Stomach (tissue), 8 donors: ENCODE measurements at regions not wholly inside any gene's neighbourhood (a gene's known extent, or its start where the extent isn't known, plus 50 kb on each side); places are given as distances from the start of the nearest gene placed in this dataset.
"Not testable (repeated sequence)": the region's sequence is repeated elsewhere in the genome, so short reads cannot be mapped to it uniquely, and the experiment has no call there.

Experiments used
- DNase-seq, 2 donors: peaks; one replicate each; pipeline versions ENCODE4 v3.0.0 to v3.0.0-alpha.2; 2013 to 2019
- H3K27ac ChIP-seq, 5 donors: fragments of 200-600 bp in 4 of 5; sonication (generic) in 4 of 5; one replicate each; pipeline ENCODE4 v1.5.1; 2013 to 2019; ENCODE audit warnings: mild to moderate bottlenecking in 1 of 5, moderate library complexity in 1 of 5
- H3K27me3 ChIP-seq, 3 donors: fragments of 200-600 bp; sonication (generic); one replicate each; pipeline ENCODE4 v1.5.1; 2017 to 2019; ENCODE audit warnings: mixed run types in 1 of 3
- H3K36me3 ChIP-seq, 4 donors: fragments of 200-600 bp; sonication (generic); 1 replicate in 3 of 4; 2 replicates in 1 of 4; pipeline ENCODE4 v1.5.1; 2016 to 2019
- H3K4me1 ChIP-seq, 4 donors: fragments of 200-600 bp; sonication (generic); one replicate each; pipeline ENCODE4 v1.5.1; 2016 to 2019
- H3K4me3 ChIP-seq, 4 donors: fragments of 200-600 bp; sonication (generic) in 3 of 4; one replicate each; pipeline ENCODE4 v1.5.1; 2016 to 2019; ENCODE audit warnings: mild to moderate bottlenecking in 1 of 4
- H3K9me3 ChIP-seq, 4 donors: fragments of 200-600 bp; sonication (generic); one replicate each; pipeline ENCODE4 v1.5.1; 2016 to 2019
- EP300 ChIP-seq: sonication (generic); formaldehyde crosslinking; IDR thresholded peaks from one replicate; pipeline ENCODE4 v1.6.1; 2017; ENCODE audit warnings: antibody characterized with exemption
- POLR2A ChIP-seq, 4 donors: fragments of 450-650 bp; IDR thresholded peaks; one replicate each; pipeline ENCODE4 v1.6.1; 2016; ENCODE audit warnings: antibody characterized with exemption in 4 of 4, control low read depth in 2 of 4, mild to moderate bottlenecking in 1 of 4, moderate library complexity in 1 of 4
- POLR2AphosphoS5 ChIP-seq, 3 donors: sonication (generic); formaldehyde crosslinking; IDR thresholded peaks; one replicate each; pipeline ENCODE4 v1.6.1; 2016; ENCODE audit warnings: antibody characterized with exemption in 3 of 3
- WGBS, 5 donors: extraction: QIAGEN DNeasy Blood & Tissue Kit in 3 of 5; methylation state at CpG; one replicate each; pipeline versions ENCODE4 v1.1.5 to v1.1.7; 2013 to 2018; 5-methylcytosine and 5-hydroxymethylcytosine counted together
- intact Hi-C: fragments of 100-400 bp; cut with DNase I; formaldehyde crosslinking; loops from one replicate; pipeline ENCODE4 v1.15.1; 2023; ENCODE audit warnings: low total_unique reads
- TF ChIP-seq, protein P1 (sequence below), 7 experiments: fragments of 450-650 bp in 4 of 7; fragments of 200-600 bp in 3 of 7; sonication (generic) in 3 of 7; IDR thresholded peaks; one replicate each; pipeline ENCODE4 v1.5.1; 2016 to 2019; ENCODE audit warnings: antibody characterized with exemption in 7 of 7, control low read depth in 2 of 7, mild to moderate bottlenecking in 1 of 7
- donor health status: healthy with polysubstance abuse.
- donor health status: Bipolar disorder and iron deficiency.
- donor health status: healthy.

DNA sequence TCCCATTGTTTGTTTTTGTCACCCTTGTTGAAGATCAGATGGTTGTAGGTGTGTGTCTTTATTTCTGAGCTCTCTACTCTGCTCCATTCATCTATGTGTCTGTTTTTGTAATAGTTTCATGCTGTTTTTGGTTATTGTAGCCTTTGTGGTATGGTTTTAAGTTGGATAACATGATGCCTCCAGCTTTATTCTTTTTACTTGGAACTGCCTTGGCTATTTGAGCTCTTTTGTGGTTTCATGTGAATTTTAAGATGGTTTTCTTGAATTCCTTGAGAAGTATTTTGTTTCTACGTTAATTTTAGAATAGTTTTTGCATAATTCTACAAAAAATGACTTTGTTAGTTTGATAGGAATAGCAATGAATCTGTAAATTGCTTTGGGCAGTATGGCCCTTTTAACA is 170.0 kb upstream of the IGFBP3 start:
- WGBS, 5 donors: 38 to 56% (median 48%) methylated on average over 1 of the region's 1 CpG
- TF ChIP-seq, protein P1, sequence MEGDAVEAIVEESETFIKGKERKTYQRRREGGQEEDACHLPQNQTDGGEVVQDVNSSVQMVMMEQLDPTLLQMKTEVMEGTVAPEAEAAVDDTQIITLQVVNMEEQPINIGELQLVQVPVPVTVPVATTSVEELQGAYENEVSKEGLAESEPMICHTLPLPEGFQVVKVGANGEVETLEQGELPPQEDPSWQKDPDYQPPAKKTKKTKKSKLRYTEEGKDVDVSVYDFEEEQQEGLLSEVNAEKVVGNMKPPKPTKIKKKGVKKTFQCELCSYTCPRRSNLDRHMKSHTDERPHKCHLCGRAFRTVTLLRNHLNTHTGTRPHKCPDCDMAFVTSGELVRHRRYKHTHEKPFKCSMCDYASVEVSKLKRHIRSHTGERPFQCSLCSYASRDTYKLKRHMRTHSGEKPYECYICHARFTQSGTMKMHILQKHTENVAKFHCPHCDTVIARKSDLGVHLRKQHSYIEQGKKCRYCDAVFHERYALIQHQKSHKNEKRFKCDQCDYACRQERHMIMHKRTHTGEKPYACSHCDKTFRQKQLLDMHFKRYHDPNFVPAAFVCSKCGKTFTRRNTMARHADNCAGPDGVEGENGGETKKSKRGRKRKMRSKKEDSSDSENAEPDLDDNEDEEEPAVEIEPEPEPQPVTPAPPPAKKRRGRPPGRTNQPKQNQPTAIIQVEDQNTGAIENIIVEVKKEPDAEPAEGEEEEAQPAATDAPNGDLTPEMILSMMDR (IDR thresholded peaks at IDR 0.05): no peak
- Histone ChIP-seq H3K9me3 (no peaks in the 10 kb centered on the region), H3K36me3 (no peaks in the 10 kb centered on the region), H3K4me3 (no peak overlapping the region), H3K27ac (no peak overlapping the region), H3K4me1 (no peaks in the 10 kb centered on the region), H3K27me3 (no peaks in the 10 kb centered on the region)
- DNase-seq: no peak
- intact Hi-C loops: no loop called here

DNA sequence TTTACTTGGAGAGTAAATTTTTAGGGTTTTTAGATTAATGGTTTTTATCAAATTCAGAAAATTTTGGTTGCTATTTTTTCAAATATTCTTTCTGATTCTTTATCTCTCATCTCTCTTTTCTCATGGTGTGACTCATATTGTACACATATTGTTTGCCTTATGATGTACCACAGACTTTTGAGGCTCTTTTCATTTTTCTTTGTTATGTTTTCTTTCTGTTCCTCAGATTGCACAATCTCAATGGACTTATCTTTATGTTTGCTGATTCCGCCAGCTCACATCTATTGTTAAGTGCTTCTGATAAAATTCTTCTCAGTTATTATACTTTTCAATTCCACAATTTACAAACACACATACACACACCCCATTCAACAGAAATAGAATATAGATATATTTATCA is 168.2 kb upstream of the IGFBP3 start:
- Histone ChIP-seq H3K27me3 (no peaks in the 10 kb centered on the region), H3K4me3 (no peak overlapping the region), H3K4me1 (no peaks in the 10 kb centered on the region), H3K9me3 (no peaks in the 10 kb centered on the region), H3K36me3 (no peaks in the 10 kb centered on the region), H3K27ac (no peak overlapping the region)
- DNase-seq: no peak
- 49 to 78% (median 67%) methylated on average over 1 of the region's 1 CpG for WGBS, 5 donors
- TF ChIP-seq POLR2AphosphoS5 (IDR thresholded peaks at IDR 0.05): no peak
- TF ChIP-seq, protein P1 (IDR thresholded peaks at IDR 0.05): no peak
- no peak for TF ChIP-seq EP300
- TF ChIP-seq POLR2A (IDR thresholded peaks at IDR 0.05): no peak
- intact Hi-C loops: no loop called here

DNA sequence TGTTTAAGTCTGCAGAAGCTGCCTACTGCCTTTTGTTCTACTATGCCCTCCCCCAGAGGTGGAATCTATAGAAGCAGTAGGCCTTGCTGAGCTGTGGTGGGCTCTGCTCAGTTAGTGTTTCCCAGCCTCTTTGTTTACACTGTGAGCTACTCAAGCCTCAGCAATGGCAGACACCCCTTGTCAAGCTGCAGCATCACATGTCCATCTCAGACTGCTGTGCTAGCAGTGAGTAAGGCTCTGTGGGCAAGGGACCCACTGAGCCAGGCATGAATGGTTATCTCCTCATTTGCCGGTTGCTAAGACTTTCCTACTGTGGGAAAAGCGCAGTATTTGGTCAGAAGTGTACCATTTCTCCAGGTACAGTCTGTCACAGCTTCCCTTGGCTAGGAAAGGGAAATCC is 167.4 kb upstream of the IGFBP3 start:
- H3K36me3 ChIP-seq, H3K4me1 ChIP-seq, intact Hi-C loops, H3K4me3 ChIP-seq, DNase-seq, H3K27me3 ChIP-seq, H3K9me3 ChIP-seq, H3K27ac ChIP-seq: not testable (repeated sequence)
- 80 to 92% (median 88%) methylated on average over 2 of the region's 2 CpGs for WGBS, 5 donors

DNA sequence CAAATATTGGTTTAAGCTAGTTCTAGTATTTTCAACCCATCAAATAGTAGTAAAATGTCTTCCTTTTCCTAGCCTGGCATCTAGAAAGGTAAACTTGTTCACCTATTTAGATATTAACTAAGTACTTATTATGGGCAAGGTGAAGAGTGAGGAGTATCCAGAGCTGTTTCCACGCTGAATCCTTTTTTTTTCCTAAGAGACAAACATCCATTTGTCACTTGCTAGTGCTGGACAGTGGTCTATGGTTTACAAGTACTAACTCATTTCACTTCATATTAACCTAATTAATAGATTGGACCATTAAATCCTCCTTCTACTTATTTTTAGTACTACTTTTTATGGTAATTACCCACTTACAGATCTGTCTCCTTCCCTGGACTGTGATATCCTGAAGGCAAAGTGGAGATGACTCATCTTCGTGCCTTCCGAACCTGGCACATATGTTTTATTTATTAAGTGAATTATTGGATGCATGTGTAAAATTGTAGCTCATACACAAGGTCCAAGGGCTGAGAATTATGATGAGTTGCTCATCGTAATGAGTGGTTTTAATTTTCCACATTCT is 159.6 kb upstream of the IGFBP3 start:
- 80 to 90% (median 82%) methylated on average over 4 of the region's 4 CpGs for WGBS, 5 donors
- intact Hi-C loops: no loop called here
- no peak for DNase-seq
- no peak overlapping the region for H3K4me3 ChIP-seq
- no peaks in the 10 kb centered on the region for H3K36me3 ChIP-seq
- H3K27ac ChIP-seq: no peak overlapping the region
- H3K4me1 ChIP-seq: no peaks in the 10 kb centered on the region
- no peaks in the 10 kb centered on the region for H3K9me3 ChIP-seq
- no peaks in the 10 kb centered on the region for H3K27me3 ChIP-seq
- TF ChIP-seq EP300 (no peak), POLR2A (IDR thresholded peaks at IDR 0.05) (no peak), POLR2AphosphoS5 (IDR thresholded peaks at IDR 0.05) (no peak)
- TF ChIP-seq, protein P1 (IDR thresholded peaks at IDR 0.05): no peak

DNA sequence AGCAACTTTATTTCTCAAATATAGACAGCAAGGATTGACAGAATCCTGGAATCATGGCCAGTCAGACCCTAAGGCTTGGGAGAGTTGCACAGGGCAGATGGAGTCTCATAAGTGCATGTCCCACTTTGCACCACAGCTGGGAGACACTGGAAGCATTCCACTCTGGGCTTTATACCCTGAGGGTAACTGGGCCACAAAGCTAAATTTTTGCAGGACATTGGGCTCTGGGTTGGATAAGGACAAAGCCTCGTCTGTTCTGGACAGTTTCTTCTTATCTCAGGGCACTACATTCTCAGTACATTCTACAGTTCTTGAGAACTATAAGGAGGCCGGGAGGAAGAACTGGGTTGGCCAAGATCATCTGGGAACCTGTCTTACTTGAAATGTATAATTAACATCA is 158.3 kb upstream of the IGFBP3 start:
- Histone ChIP-seq H3K9me3 (no peaks in the 10 kb centered on the region), H3K4me3 (no peak overlapping the region), H3K27me3 (no peaks in the 10 kb centered on the region), H3K4me1 (no peaks in the 10 kb centered on the region), H3K36me3 (no peaks in the 10 kb centered on the region), H3K27ac (no peak overlapping the region)
- WGBS, 5 donors: 68 to 86% (median 80%) methylated on average over 2 of the region's 2 CpGs
- TF ChIP-seq EP300 (no peak), POLR2AphosphoS5 (IDR thresholded peaks at IDR 0.05) (no peak), POLR2A (IDR thresholded peaks at IDR 0.05) (no peak)
- TF ChIP-seq, protein P1 (IDR thresholded peaks at IDR 0.05): no peak
- intact Hi-C loops: no loop called here
- DNase-seq: no peak
